GM18867 (cell line): ENCODE measurements at regions not wholly inside any gene's neighbourhood (a gene's known extent, or its start where the extent isn't known, plus 50 kb on each side); places are given as distances from the start of the nearest gene placed in this dataset.

ENCODE experiments used
- ATAC-seq: cut with Tn5 transposase; IDR thresholded peaks from one replicate; pipeline ENCODE4 v1.9.1; 2021; ENCODE audit warnings: mild to moderate bottlenecking, moderate library complexity; ENCODE audit not compliant: unreplicated experiment

GRCh38 chr9:108316066-108316465 lies 539.7 kb downstream of the ACTL7B start:
- ATAC-seq: no peak

- no peak for ATAC-seq
These were observed 544.0 kb downstream of the ACTL7B start for GRCh38 chr9:108311745-108312144.

- ATAC-seq: no peak
These were observed 545.6 kb downstream of the ACTL7B start for GRCh38 chr9:108310202-108310601.

GRCh38 chr9:108300306-108301287 lies 555.2 kb downstream of the ACTL7B start:
- no peak for ATAC-seq

- ATAC-seq: no peak
These were observed 558.7 kb downstream of the ACTL7B start for GRCh38 chr9:108297073-108297472.

GRCh38 chr9:108296056-108296455 lies 559.7 kb downstream of the ACTL7B start:
- ATAC-seq: no peak

GRCh38 chr9:108291586-108291932 lies 564.2 kb downstream of the ACTL7B start:
- ATAC-seq: peak; percentile 25

- ATAC-seq: peak; percentile 47
These were observed 564.8 kb downstream of the ACTL7B start for GRCh38 chr9:108290839-108291585.

- ATAC-seq: no peak
These were observed 569.1 kb downstream of the ACTL7B start for GRCh38 chr9:108286638-108287206.

GRCh38 chr9:108283696-108284095 lies 572.1 kb downstream of the ACTL7B start:
- ATAC-seq: no peak

GRCh38 chr9:108282872-108283271 lies 572.9 kb downstream of the ACTL7B start:
- ATAC-seq: no peak

- no peak for ATAC-seq
These were observed 574.1 kb downstream of the ACTL7B start for GRCh38 chr9:108281696-108282095.

- ATAC-seq: no peak
These were observed 577.4 kb downstream of the ACTL7B start for GRCh38 chr9:108278341-108278740.

GRCh38 chr9:108277216-108277615 lies 578.6 kb downstream of the ACTL7B start:
- no peak for ATAC-seq

- ATAC-seq: no peak
These were observed 579.9 kb downstream of the ACTL7B start for GRCh38 chr9:108275906-108276305.

GRCh38 chr9:108274971-108275370 lies 580.8 kb downstream of the ACTL7B start:
- ATAC-seq: no peak

- no peak for ATAC-seq
These were observed 581.8 kb downstream of the ACTL7B start for GRCh38 chr9:108273988-108274387.

- ATAC-seq: peak; percentile 67
These were observed 583.4 kb downstream of the ACTL7B start for GRCh38 chr9:108272349-108272899.

- peak; percentile 53 for ATAC-seq
These were observed 584.0 kb downstream of the ACTL7B start for GRCh38 chr9:108271646-108272348.

GRCh38 chr9:108271236-108271635 lies 584.5 kb downstream of the ACTL7B start:
- ATAC-seq: no peak

- ATAC-seq: no peak
These were observed 585.2 kb downstream of the ACTL7B start for GRCh38 chr9:108270561-108270960.
